Fibroblast of the aortic adventitia (primary cell): ENCODE measurements at regions not wholly inside any gene's neighbourhood (a gene's known extent, or its start where the extent isn't known, plus 50 kb on each side); places are given as distances from the start of the nearest gene placed in this dataset.
"Not testable (repeated sequence)": the region's sequence is repeated elsewhere in the genome, so short reads cannot be mapped to it uniquely, and the experiment has no call there.

Source experiments
- DNase-seq: peaks from one replicate; pipeline ENCODE4 v3.0.0-alpha.2; 2010; ENCODE audit warnings: low read depth
- H3K4me3 ChIP-seq: 2 replicates; pipeline ENCODE4 v1.5.1; 2011; ENCODE audit warnings: low read depth, mild to moderate bottlenecking, control low read depth, low read length, moderate library complexity
- CTCF ChIP-seq: IDR thresholded peaks from 2 replicates; pipeline ENCODE4 v1.5.1; 2011; ENCODE audit warnings: mild to moderate bottlenecking, low read length, control low read depth, inconsistent platforms; ENCODE audit not compliant: insufficient read depth

- DNase-seq: no peak
- no peak overlapping the region for H3K4me3 ChIP-seq
- no peak for TF ChIP-seq CTCF
Measured at GRCh38 chrX:128800138-128800537, 723.2 kb downstream of the SMARCA1 start.

GRCh38 chrX:128783139-128783538 lies 730.9 kb upstream of the ACTRT1 start:
- H3K4me3 ChIP-seq: not testable (repeated sequence)

GRCh38 chrX:128781506-128781905 lies 729.3 kb upstream of the ACTRT1 start:
- H3K4me3 ChIP-seq: no peak overlapping the region
- DNase-seq: no peak
- TF ChIP-seq CTCF: no peak

More at GRCh38 chrX:128783139-128783538, 730.9 kb upstream of the ACTRT1 start:
- DNase-seq: not testable (repeated sequence)

- H3K4me3 ChIP-seq: no peak overlapping the region
- DNase-seq: no peak
- no peak for TF ChIP-seq CTCF
Measured at GRCh38 chrX:128780934-128781333, 728.7 kb upstream of the ACTRT1 start.

GRCh38 chrX:128769495-128769894 lies 717.3 kb upstream of the ACTRT1 start:
- no peak overlapping the region for H3K4me3 ChIP-seq
- TF ChIP-seq CTCF: no peak
- no peak for DNase-seq

GRCh38 chrX:128759745-128760144 lies 707.5 kb upstream of the ACTRT1 start:
- TF ChIP-seq CTCF: no peak
- H3K4me3 ChIP-seq: no peak overlapping the region
- no peak for DNase-seq

GRCh38 chrX:128759177-128759576 lies 707.0 kb upstream of the ACTRT1 start:
- TF ChIP-seq CTCF: no peak
- H3K4me3 ChIP-seq: no peak overlapping the region
- DNase-seq: no peak
